CD14-positive monocyte (primary cell): ENCODE measurements at regions not wholly inside any gene's neighbourhood (a gene's known extent, or its start where the extent isn't known, plus 50 kb on each side); places are given as distances from the start of the nearest gene placed in this dataset.

Source experiments
- DNase-seq, 3 donors: peaks; one replicate each; pipeline ENCODE4 v3.0.0-alpha.2; 2011 to 2022
- H2AFZ ChIP-seq: 2 replicates; pipeline ENCODE4 v1.6.0; 2012; ENCODE audit warnings: mild to moderate bottlenecking, low read depth, low read length, inconsistent platforms; ENCODE audit not compliant: insufficient read depth, poor library complexity, severe bottlenecking
- H3K27ac ChIP-seq, 2 donors: 1 replicate in 1 of 2; 2 replicates in 1 of 2; pipeline ENCODE4 v1.5.1; 2012 to 2013; ENCODE audit warnings: low read length in 2 of 2, control low read depth in 1 of 2, inconsistent platforms in 1 of 2, low read depth in 1 of 2, mild to moderate bottlenecking in 1 of 2
- H3K27me3 ChIP-seq, 2 donors: one replicate each; pipeline versions ENCODE4 v1.6.0 to v1.6.1; 2011 to 2013; ENCODE audit warnings: low read length in 2 of 2; ENCODE audit not compliant: control insufficient read depth in 2 of 2, insufficient read depth in 2 of 2
- H3K36me3 ChIP-seq, 2 donors: replicated peaks in 1 of 2; 1 replicate in 1 of 2; 2 replicates in 1 of 2; pipeline versions ENCODE4 v1.5.1 to v1.6.1; 2012 to 2013; ENCODE audit warnings: low read length in 2 of 2, control low read depth in 1 of 2, inconsistent platforms in 1 of 2, mild to moderate bottlenecking in 1 of 2; ENCODE audit not compliant: insufficient read depth in 2 of 2, control insufficient read depth in 1 of 2
- H3K4me1 ChIP-seq, 2 donors: 1 replicate in 1 of 2; 2 replicates in 1 of 2; pipeline versions ENCODE4 v1.5.1 to v1.6.1; 2012 to 2013; ENCODE audit warnings: low read length in 2 of 2, control low read depth in 1 of 2, inconsistent platforms in 1 of 2, mild to moderate bottlenecking in 1 of 2, moderate library complexity in 1 of 2; ENCODE audit not compliant: insufficient read depth in 2 of 2, control insufficient read depth in 1 of 2
- H3K4me2 ChIP-seq: replicated peaks from 2 replicates; pipeline ENCODE3; 2012; ENCODE audit warnings: low read length, moderate library complexity, mild to moderate bottlenecking; ENCODE audit not compliant: poor library complexity, severe bottlenecking; ENCODE audit errors: extremely low read depth
- H3K4me3 ChIP-seq, 3 experiments: fragments of 200-600 bp in 1 of 3; sonication (generic) in 1 of 3; replicated peaks in 1 of 3; 1 replicate in 2 of 3; 2 replicates in 1 of 3; pipeline ENCODE4 v1.5.1; 2011 to 2013; ENCODE audit warnings: low read length in 3 of 3, mild to moderate bottlenecking in 3 of 3, control low read depth in 2 of 3, low read depth in 2 of 3, inconsistent platforms in 1 of 3, moderate library complexity in 1 of 3
- H3K79me2 ChIP-seq: 2 replicates; pipeline ENCODE4 v1.6.0; 2012; ENCODE audit warnings: mild to moderate bottlenecking, control low read depth, inconsistent platforms, low read length, moderate library complexity; ENCODE audit not compliant: insufficient read depth
- H3K9ac ChIP-seq: 2 replicates; pipeline ENCODE4 v1.6.0; 2017; ENCODE audit warnings: low read length, mild to moderate bottlenecking; ENCODE audit not compliant: insufficient read depth, poor library complexity, severe bottlenecking
- H3K9me3 ChIP-seq, 2 donors: replicated peaks in 1 of 2; 1 replicate in 1 of 2; 2 replicates in 1 of 2; pipeline versions ENCODE4 v1.5.1 to v1.6.1; 2012 to 2013; ENCODE audit warnings: low read length in 2 of 2, control low read depth in 1 of 2; ENCODE audit not compliant: control insufficient read depth in 1 of 2, insufficient read depth in 1 of 2
- H4K20me1 ChIP-seq: 2 replicates; pipeline ENCODE4 v1.6.0; 2012; ENCODE audit warnings: mild to moderate bottlenecking, low read length, control low read depth, moderate library complexity; ENCODE audit not compliant: insufficient read depth
- H3K27ac Mint-ChIP-seq, 7 donors: one replicate each; pipeline ENCODE4 v1.8.0; 2020; ENCODE audit warnings: mild to moderate bottlenecking in 7 of 7, mixed read lengths in 7 of 7, moderate library complexity in 6 of 7, inconsistent platforms in 2 of 7
- H3K27me3 Mint-ChIP-seq, 3 donors: one replicate each; pipeline ENCODE4 v1.8.0; 2021 to 2022; ENCODE audit warnings: low read depth in 3 of 3, mild to moderate bottlenecking in 3 of 3, mixed read lengths in 3 of 3, moderate library complexity in 3 of 3, inconsistent platforms in 1 of 3
- H3K36me3 Mint-ChIP-seq, 2 donors: one replicate each; pipeline ENCODE4 v1.8.0; 2020; ENCODE audit warnings: mixed read lengths in 2 of 2, inconsistent platforms in 1 of 2, mild to moderate bottlenecking in 1 of 2
- H3K4me1 Mint-ChIP-seq: one replicate; pipeline ENCODE4 v1.8.0; 2020; ENCODE audit warnings: mild to moderate bottlenecking, mixed read lengths
- H3K4me3 Mint-ChIP-seq, 2 donors: one replicate each; pipeline ENCODE4 v1.8.0; 2020; ENCODE audit warnings: mild to moderate bottlenecking in 2 of 2, mixed read lengths in 2 of 2, moderate library complexity in 1 of 2
- H3K9me3 Mint-ChIP-seq, 7 donors: one replicate each; pipeline ENCODE4 v1.8.0; 2020 to 2022; ENCODE audit warnings: mixed read lengths in 7 of 7, mild to moderate bottlenecking in 6 of 7, moderate library complexity in 6 of 7, inconsistent platforms in 2 of 7
- CTCF ChIP-seq: fragments of 200-600 bp; IDR thresholded peaks from one replicate; pipeline ENCODE4 v1.8.0; 2022; ENCODE audit warnings: antibody characterized with exemption, mild to moderate bottlenecking
- WGBS: methylation state at CpG from one replicate; pipeline ENCODE4 v1.1.5; 2013; ENCODE audit warnings: missing lambda C conversion rate; ENCODE audit not compliant: insufficient coverage; 5-methylcytosine and 5-hydroxymethylcytosine counted together
- intact Hi-C, 2 donors: fragments of 100-400 bp; cut with micrococcal nuclease; formaldehyde crosslinking; loops; one replicate each; pipeline versions ENCODE4 v1.15.0 to v1.15.1; 2023

GRCh38 chr9:80090317-80090716 is 518.6 kb downstream of the TLE4 start:
- DNase-seq, result no peak
- peaks cover 6 to 13% of the 10 kb centered on the region in 2 donors for H3K9me3 ChIP-seq
- H3K4me3 ChIP-seq, result no peak overlapping the region
- intact Hi-C loops, result no loop called here
- no peaks in the 10 kb centered on the region for H3K27me3 ChIP-seq
- H3K9me3 Mint-ChIP-seq, result peaks cover 4 to 15% (median 7%) of the 10 kb centered on the region in 7 donors
- no peak overlapping the region for H3K27ac ChIP-seq
- no peaks in the 10 kb centered on the region for H4K20me1 ChIP-seq
- H2AFZ ChIP-seq, result no peak overlapping the region
- H3K4me3 Mint-ChIP-seq, result no peak overlapping the region
- no peaks in the 10 kb centered on the region for H3K4me1 ChIP-seq
- no peaks in the 10 kb centered on the region for H3K79me2 ChIP-seq
- H3K4me1 Mint-ChIP-seq, result no peaks in the 10 kb centered on the region
- no peaks in the 10 kb centered on the region for H3K36me3 ChIP-seq
- no peak for TF ChIP-seq CTCF
- no peaks in the 10 kb centered on the region for H3K36me3 Mint-ChIP-seq
- H3K4me2 ChIP-seq, result no peak overlapping the region
- 92% methylated on average over 6 of the region's 8 CpGs for WGBS
- H3K27ac Mint-ChIP-seq, result no peak overlapping the region
- no peak overlapping the region for H3K9ac ChIP-seq
- H3K27me3 Mint-ChIP-seq, result no peaks in the 10 kb centered on the region

GRCh38 chr9:80086822-80087345 is 515.1 kb downstream of the TLE4 start:
- no peak overlapping the region for H3K27ac ChIP-seq
- Mint-ChIP-seq H3K9me3 (peaks cover 0 to 12% (median 4%) of the 10 kb centered on the region in 7 donors), H3K36me3 (no peaks in the 10 kb centered on the region), H3K4me3 (no peak overlapping the region), H3K4me1 (no peaks in the 10 kb centered on the region), H3K27me3 (no peaks in the 10 kb centered on the region), H3K27ac (no peak overlapping the region)
- no peak overlapping the region for H3K4me2 ChIP-seq
- TF ChIP-seq CTCF, result no peak
- no peaks in the 10 kb centered on the region for H4K20me1 ChIP-seq
- DNase-seq, result no peak
- H3K36me3 ChIP-seq, result no peaks in the 10 kb centered on the region
- H3K79me2 ChIP-seq, result no peaks in the 10 kb centered on the region
- peaks cover 6 to 13% of the 10 kb centered on the region in 2 donors for H3K9me3 ChIP-seq
- H2AFZ ChIP-seq, result no peak overlapping the region
- intact Hi-C loops, result no loop called here
- H3K9ac ChIP-seq, result no peak overlapping the region
- no CpG with 5 or more reads among the region's 2 CpGs for WGBS
- no peak overlapping the region for H3K4me3 ChIP-seq
- no peaks in the 10 kb centered on the region for H3K4me1 ChIP-seq
- no peaks in the 10 kb centered on the region for H3K27me3 ChIP-seq
